WTC11 (cell line): ENCODE measurements at regions not wholly inside any gene's neighbourhood (a gene's known extent, or its start where the extent isn't known, plus 50 kb on each side); places are given as distances from the start of the nearest gene placed in this dataset.

Experiments used
- ATAC-seq: fragments of 200-7000 bp; cut with Tn5 transposase; 2 replicates; pipeline ENCODE4 v1.10.0; 2021; ENCODE audit warnings: mild to moderate bottlenecking, moderate library complexity
- CTCF ChIA-PET: fragments of 300-600 bp; sonication (Branson Sonifier 250); formaldehyde crosslinking; loops from one replicate; lab custom pipeline; 2021; ENCODE audit warnings: antibody characterized with exemption; lab: Charles Lee
- POLR2A ChIA-PET: fragments of 350-600 bp; sonication (Branson Sonifier 250); formaldehyde crosslinking; loops from one replicate; lab custom pipeline; 2021; ENCODE audit warnings: antibody characterized with exemption; lab: Charles Lee
- DNase-seq: peaks from one replicate; pipeline ENCODE4 v3.0.0; 2021; ENCODE audit warnings: low spot score
- H3K27ac Mint-ChIP-seq: 2 replicates; pipeline ENCODE4 v1.8.0; 2021; ENCODE audit warnings: mixed read lengths
- H3K27me3 Mint-ChIP-seq: 2 replicates; pipeline ENCODE4 v1.8.0; 2021; ENCODE audit warnings: low read depth, mild to moderate bottlenecking, moderate library complexity, mixed read lengths
- H3K36me3 Mint-ChIP-seq: 2 replicates; pipeline ENCODE4 v1.8.0; 2021; ENCODE audit warnings: mixed read lengths
- H3K4me1 Mint-ChIP-seq: 2 replicates; pipeline ENCODE4 v1.8.0; 2022; ENCODE audit warnings: mixed read lengths
- H3K4me3 Mint-ChIP-seq: 2 replicates; pipeline ENCODE4 v1.8.0; 2021; ENCODE audit warnings: mild to moderate bottlenecking, moderate library complexity, mixed read lengths
- H3K9me3 Mint-ChIP-seq: 2 replicates; pipeline ENCODE4 v1.8.0; 2021; ENCODE audit warnings: mixed read lengths
- ARID4B ChIP-seq: sonication (generic); formaldehyde crosslinking; IDR thresholded peaks from 2 replicates; pipeline ENCODE4 v1.8.0; 2023; ENCODE audit warnings: missing genetic modification reagents, mild to moderate bottlenecking, borderline replicate concordance
- ELF4 ChIP-seq: sonication (generic); formaldehyde crosslinking; IDR thresholded peaks from 2 replicates; pipeline ENCODE4 v1.8.1; 2022; ENCODE audit warnings: low read depth, mild to moderate bottlenecking, moderate library complexity, missing genetic modification reagents
- MXD4 ChIP-seq: fragments of 250-450 bp; sonication (Bioruptor Pico); IDR thresholded peaks from 2 replicates; pipeline ENCODE4 v1.8.0; 2021; ENCODE audit warnings: mild to moderate bottlenecking, moderate library complexity, borderline replicate concordance
- NFE2L1 ChIP-seq: sonication (generic); formaldehyde crosslinking; IDR thresholded peaks from 2 replicates; pipeline ENCODE4 v1.8.1; 2023; ENCODE audit warnings: missing genetic modification reagents
- NFYB ChIP-seq: sonication (generic); formaldehyde crosslinking; conservative IDR thresholded peaks from 2 replicates; pipeline ENCODE4 v1.8.0; 2022; ENCODE audit warnings: low read depth, missing genetic modification reagents
- NR1H2 ChIP-seq: sonication (generic); formaldehyde crosslinking; IDR thresholded peaks from 2 replicates; pipeline ENCODE4 v1.9.0; 2021; ENCODE audit warnings: mild to moderate bottlenecking, moderate library complexity, missing genetic modification reagents
- SMAD3 ChIP-seq: sonication (generic); formaldehyde crosslinking; IDR thresholded peaks from 2 replicates; pipeline ENCODE4 v1.8.0; 2022; ENCODE audit warnings: missing genetic modification reagents, mild to moderate bottlenecking, borderline replicate concordance
- STAT6 ChIP-seq: sonication (generic); formaldehyde crosslinking; conservative IDR thresholded peaks from 2 replicates; pipeline ENCODE4 v1.8.1; 2023; ENCODE audit warnings: mild to moderate bottlenecking, low read depth, missing genetic modification reagents, moderate library complexity
- ZMAT4 ChIP-seq: fragments of 250-450 bp; sonication (Bioruptor Pico); IDR thresholded peaks from 2 replicates; pipeline ENCODE4 v1.9.0; 2021; ENCODE audit warnings: mild to moderate bottlenecking
- ZNF138 ChIP-seq: sonication (generic); formaldehyde crosslinking; conservative IDR thresholded peaks from 2 replicates; pipeline ENCODE4 v1.8.1; 2022; ENCODE audit warnings: mild to moderate bottlenecking, moderate library complexity, missing genetic modification reagents
- ZNF671 ChIP-seq: fragments of 250-450 bp; sonication (Bioruptor Pico); IDR thresholded peaks from 2 replicates; pipeline ENCODE4 v1.8.0; 2021; ENCODE audit warnings: mild to moderate bottlenecking
- TF ChIP-seq, protein P1 (sequence below): sonication (generic); formaldehyde crosslinking; IDR thresholded peaks from 2 replicates; pipeline ENCODE4 v1.8.0; 2022; ENCODE audit warnings: missing genetic modification reagents
- TF ChIP-seq, protein P2 (sequence below): sonication (generic); formaldehyde crosslinking; IDR thresholded peaks from 2 replicates; pipeline ENCODE4 v1.8.0; 2023; ENCODE audit warnings: mild to moderate bottlenecking, missing genetic modification reagents
- TF ChIP-seq, protein P3 (sequence below): sonication (generic); formaldehyde crosslinking; IDR thresholded peaks from 2 replicates; pipeline ENCODE4 v1.8.1; 2022; ENCODE audit warnings: mild to moderate bottlenecking, missing genetic modification reagents, moderate library complexity, borderline replicate concordance
- TF ChIP-seq, protein P4 (sequence below): sonication (generic); formaldehyde crosslinking; IDR thresholded peaks from 2 replicates; pipeline ENCODE4 v1.8.0; 2022; ENCODE audit warnings: mild to moderate bottlenecking, missing genetic modification reagents
- TF ChIP-seq, protein P5 (sequence below): sonication (generic); formaldehyde crosslinking; IDR thresholded peaks from 2 replicates; pipeline ENCODE4 v1.8.1; 2022; ENCODE audit warnings: low read depth, mild to moderate bottlenecking, moderate library complexity, missing genetic modification reagents, borderline replicate concordance

DNA sequence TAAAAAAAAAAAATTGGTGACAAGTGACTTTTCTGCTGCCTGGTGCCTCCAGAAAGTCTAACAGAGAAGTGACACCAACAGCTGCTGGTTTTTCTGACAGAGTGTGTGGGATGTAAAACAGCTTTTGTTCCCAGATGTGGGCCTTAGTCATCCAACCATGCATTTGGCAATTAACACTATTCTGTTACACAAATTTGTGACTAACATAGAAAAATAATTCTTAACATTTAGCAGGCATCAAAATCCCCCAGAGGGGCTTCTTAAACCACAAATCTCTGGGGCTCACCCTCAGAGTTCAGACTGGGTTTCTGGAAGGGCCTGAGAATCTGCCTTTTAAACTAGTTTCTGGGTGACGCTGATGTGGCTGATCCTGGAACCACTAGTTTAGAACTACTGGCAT, 100.5 kb upstream of the PCDH7 start:
- Mint-ChIP-seq H3K36me3 (no peaks in the 10 kb centered on the region), H3K27me3 (no peaks in the 10 kb centered on the region), H3K27ac (no peak overlapping the region), H3K9me3 (no peaks in the 10 kb centered on the region), H3K4me3 (no peak overlapping the region), H3K4me1 (no peaks in the 10 kb centered on the region)
- ChIA-PET POLR2A (no interaction called here), CTCF (no interaction called here)
- ATAC-seq (no peak), DNase-seq (no peak)
- TF ChIP-seq, protein P1, sequence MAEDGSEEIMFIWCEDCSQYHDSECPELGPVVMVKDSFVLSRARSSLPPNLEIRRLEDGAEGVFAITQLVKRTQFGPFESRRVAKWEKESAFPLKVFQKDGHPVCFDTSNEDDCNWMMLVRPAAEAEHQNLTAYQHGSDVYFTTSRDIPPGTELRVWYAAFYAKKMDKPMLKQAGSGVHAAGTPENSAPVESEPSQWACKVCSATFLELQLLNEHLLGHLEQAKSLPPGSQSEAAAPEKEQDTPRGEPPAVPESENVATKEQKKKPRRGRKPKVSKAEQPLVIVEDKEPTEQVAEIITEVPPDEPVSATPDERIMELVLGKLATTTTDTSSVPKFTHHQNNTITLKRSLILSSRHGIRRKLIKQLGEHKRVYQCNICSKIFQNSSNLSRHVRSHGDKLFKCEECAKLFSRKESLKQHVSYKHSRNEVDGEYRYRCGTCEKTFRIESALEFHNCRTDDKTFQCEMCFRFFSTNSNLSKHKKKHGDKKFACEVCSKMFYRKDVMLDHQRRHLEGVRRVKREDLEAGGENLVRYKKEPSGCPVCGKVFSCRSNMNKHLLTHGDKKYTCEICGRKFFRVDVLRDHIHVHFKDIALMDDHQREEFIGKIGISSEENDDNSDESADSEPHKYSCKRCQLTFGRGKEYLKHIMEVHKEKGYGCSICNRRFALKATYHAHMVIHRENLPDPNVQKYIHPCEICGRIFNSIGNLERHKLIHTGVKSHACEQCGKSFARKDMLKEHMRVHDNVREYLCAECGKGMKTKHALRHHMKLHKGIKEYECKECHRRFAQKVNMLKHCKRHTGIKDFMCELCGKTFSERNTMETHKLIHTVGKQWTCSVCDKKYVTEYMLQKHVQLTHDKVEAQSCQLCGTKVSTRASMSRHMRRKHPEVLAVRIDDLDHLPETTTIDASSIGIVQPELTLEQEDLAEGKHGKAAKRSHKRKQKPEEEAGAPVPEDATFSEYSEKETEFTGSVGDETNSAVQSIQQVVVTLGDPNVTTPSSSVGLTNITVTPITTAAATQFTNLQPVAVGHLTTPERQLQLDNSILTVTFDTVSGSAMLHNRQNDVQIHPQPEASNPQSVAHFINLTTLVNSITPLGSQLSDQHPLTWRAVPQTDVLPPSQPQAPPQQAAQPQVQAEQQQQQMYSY (CRISPR knock-in tag): no peak
- TF ChIP-seq ZMAT4 (CRISPR knock-in tag) (no peak), ELF4 (CRISPR knock-in tag) (no peak), NFYB (no peak), ZNF671 (CRISPR knock-in tag) (no peak)

DNA sequence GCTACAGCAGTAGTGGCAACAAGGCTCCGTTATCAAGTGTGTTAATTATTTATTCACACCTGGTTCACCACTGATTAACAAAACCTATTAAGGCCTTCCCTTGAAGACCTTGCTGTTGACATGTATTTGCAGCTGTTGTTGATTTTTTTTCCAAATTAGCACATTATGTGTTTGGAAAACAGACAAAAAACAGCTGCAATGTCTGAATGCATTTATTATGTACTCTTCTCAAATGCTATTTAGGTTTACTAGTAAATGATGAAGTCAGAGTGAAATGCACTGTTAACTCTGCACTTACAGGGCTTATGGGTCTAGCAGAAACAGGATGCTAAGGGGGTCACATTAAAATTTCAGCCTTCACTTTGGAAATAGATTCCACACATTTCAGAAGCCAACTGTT, 99.5 kb upstream of the PCDH7 start:
- Mint-ChIP-seq H3K4me3 (no peak overlapping the region), H3K36me3 (no peaks in the 10 kb centered on the region), H3K9me3 (no peaks in the 10 kb centered on the region), H3K27ac (no peak overlapping the region), H3K4me1 (no peaks in the 10 kb centered on the region), H3K27me3 (no peaks in the 10 kb centered on the region)
- no peak for ATAC-seq
- ChIA-PET POLR2A (no interaction called here), CTCF (no interaction called here)
- DNase-seq: no peak
- TF ChIP-seq, protein P2, sequence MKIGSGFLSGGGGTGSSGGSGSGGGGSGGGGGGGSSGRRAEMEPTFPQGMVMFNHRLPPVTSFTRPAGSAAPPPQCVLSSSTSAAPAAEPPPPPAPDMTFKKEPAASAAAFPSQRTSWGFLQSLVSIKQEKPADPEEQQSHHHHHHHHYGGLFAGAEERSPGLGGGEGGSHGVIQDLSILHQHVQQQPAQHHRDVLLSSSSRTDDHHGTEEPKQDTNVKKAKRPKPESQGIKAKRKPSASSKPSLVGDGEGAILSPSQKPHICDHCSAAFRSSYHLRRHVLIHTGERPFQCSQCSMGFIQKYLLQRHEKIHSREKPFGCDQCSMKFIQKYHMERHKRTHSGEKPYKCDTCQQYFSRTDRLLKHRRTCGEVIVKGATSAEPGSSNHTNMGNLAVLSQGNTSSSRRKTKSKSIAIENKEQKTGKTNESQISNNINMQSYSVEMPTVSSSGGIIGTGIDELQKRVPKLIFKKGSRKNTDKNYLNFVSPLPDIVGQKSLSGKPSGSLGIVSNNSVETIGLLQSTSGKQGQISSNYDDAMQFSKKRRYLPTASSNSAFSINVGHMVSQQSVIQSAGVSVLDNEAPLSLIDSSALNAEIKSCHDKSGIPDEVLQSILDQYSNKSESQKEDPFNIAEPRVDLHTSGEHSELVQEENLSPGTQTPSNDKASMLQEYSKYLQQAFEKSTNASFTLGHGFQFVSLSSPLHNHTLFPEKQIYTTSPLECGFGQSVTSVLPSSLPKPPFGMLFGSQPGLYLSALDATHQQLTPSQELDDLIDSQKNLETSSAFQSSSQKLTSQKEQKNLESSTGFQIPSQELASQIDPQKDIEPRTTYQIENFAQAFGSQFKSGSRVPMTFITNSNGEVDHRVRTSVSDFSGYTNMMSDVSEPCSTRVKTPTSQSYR (CRISPR knock-in tag): no peak
- TF ChIP-seq, protein P3, sequence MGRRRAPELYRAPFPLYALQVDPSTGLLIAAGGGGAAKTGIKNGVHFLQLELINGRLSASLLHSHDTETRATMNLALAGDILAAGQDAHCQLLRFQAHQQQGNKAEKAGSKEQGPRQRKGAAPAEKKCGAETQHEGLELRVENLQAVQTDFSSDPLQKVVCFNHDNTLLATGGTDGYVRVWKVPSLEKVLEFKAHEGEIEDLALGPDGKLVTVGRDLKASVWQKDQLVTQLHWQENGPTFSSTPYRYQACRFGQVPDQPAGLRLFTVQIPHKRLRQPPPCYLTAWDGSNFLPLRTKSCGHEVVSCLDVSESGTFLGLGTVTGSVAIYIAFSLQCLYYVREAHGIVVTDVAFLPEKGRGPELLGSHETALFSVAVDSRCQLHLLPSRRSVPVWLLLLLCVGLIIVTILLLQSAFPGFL (CRISPR knock-in tag): no peak
- TF ChIP-seq ZNF138 (CRISPR knock-in tag) (no peak), NFE2L1 (CRISPR knock-in tag) (no peak), SMAD3 (CRISPR knock-in tag) (no peak), MXD4 (CRISPR knock-in tag) (no peak), NR1H2 (CRISPR knock-in tag) (no peak), ARID4B (CRISPR knock-in tag) (no peak), STAT6 (no peak)
- TF ChIP-seq, protein P4, sequence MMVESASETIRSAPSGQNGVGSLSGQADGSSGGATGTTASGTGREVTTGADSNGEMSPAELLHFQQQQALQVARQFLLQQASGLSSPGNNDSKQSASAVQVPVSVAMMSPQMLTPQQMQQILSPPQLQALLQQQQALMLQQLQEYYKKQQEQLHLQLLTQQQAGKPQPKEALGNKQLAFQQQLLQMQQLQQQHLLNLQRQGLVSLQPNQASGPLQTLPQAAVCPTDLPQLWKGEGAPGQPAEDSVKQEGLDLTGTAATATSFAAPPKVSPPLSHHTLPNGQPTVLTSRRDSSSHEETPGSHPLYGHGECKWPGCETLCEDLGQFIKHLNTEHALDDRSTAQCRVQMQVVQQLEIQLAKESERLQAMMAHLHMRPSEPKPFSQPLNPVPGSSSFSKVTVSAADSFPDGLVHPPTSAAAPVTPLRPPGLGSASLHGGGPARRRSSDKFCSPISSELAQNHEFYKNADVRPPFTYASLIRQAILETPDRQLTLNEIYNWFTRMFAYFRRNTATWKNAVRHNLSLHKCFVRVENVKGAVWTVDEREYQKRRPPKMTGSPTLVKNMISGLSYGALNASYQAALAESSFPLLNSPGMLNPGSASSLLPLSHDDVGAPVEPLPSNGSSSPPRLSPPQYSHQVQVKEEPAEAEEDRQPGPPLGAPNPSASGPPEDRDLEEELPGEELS (CRISPR knock-in tag): no peak
- TF ChIP-seq, protein P5, sequence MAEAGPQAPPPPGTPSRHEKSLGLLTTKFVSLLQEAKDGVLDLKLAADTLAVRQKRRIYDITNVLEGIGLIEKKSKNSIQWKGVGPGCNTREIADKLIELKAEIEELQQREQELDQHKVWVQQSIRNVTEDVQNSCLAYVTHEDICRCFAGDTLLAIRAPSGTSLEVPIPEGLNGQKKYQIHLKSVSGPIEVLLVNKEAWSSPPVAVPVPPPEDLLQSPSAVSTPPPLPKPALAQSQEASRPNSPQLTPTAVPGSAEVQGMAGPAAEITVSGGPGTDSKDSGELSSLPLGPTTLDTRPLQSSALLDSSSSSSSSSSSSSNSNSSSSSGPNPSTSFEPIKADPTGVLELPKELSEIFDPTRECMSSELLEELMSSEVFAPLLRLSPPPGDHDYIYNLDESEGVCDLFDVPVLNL (CRISPR knock-in tag): no peak
